Type B pancreatic cell (in vitro differentiated cells): ENCODE measurements at regions not wholly inside any gene's neighbourhood (a gene's known extent, or its start where the extent isn't known, plus 50 kb on each side); places are given as distances from the start of the nearest gene placed in this dataset.

Experiments used
- DNase-seq: peaks from one replicate; pipeline ENCODE4 v3.0.0; 2021; ENCODE audit warnings: mixed read lengths; ENCODE audit not compliant: unreplicated experiment; ENCODE audit errors: extremely low spot score
- H3K27ac Mint-ChIP-seq: 2 replicates; pipeline ENCODE4 v1.8.0; 2021; ENCODE audit warnings: mild to moderate bottlenecking, mixed read lengths
- H3K27me3 Mint-ChIP-seq: 2 replicates; pipeline ENCODE4 v1.8.0; 2021; ENCODE audit warnings: mixed read lengths
- H3K36me3 Mint-ChIP-seq: 2 replicates; pipeline ENCODE4 v1.8.0; 2021; ENCODE audit warnings: mixed read lengths
- H3K4me1 Mint-ChIP-seq: one replicate; pipeline ENCODE4 v1.8.0; 2021; ENCODE audit warnings: mixed read lengths; ENCODE audit not compliant: unreplicated experiment
- H3K4me3 Mint-ChIP-seq: 2 replicates; pipeline ENCODE4 v1.8.0; 2021; ENCODE audit warnings: mild to moderate bottlenecking, mixed read lengths
- H3K9me3 Mint-ChIP-seq: 2 replicates; pipeline ENCODE4 v1.8.0; 2021; ENCODE audit warnings: mixed read lengths
- CTCF ChIP-seq: fragments of 200-600 bp; sonication (generic); conservative IDR thresholded peaks from 2 replicates; pipeline ENCODE4 v1.5.0; 2021; ENCODE audit warnings: antibody characterized with exemption, mild to moderate bottlenecking

DNA sequence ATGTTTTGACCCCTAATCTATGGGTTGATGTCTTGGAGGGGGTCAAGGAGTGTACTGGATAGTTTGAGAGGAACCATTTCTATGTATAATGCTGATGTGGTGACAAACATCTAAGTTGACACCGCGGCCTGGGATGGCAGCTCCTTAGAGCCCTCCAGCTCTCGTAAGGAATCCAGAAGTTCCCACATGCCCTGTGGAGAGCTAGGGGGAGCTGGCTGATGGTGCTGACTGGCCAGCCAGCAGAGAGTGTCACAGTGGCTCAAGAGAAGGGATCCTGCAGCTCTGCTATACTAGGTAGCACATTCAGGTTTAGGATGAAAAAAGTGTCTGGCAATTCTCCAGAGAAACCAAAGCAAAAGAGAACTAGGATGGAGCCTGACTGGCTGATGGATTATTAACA lies 842.2 kb upstream of the VRK2 start:
- H3K27me3 Mint-ChIP-seq: no peaks in the 10 kb centered on the region
- no peaks in the 10 kb centered on the region for H3K36me3 Mint-ChIP-seq
- TF ChIP-seq CTCF: no peak
- no peak overlapping the region for H3K4me3 Mint-ChIP-seq
- H3K4me1 Mint-ChIP-seq: no peaks in the 10 kb centered on the region
- no peak overlapping the region for H3K27ac Mint-ChIP-seq
- DNase-seq: no peak
- H3K9me3 Mint-ChIP-seq: no peaks in the 10 kb centered on the region

DNA sequence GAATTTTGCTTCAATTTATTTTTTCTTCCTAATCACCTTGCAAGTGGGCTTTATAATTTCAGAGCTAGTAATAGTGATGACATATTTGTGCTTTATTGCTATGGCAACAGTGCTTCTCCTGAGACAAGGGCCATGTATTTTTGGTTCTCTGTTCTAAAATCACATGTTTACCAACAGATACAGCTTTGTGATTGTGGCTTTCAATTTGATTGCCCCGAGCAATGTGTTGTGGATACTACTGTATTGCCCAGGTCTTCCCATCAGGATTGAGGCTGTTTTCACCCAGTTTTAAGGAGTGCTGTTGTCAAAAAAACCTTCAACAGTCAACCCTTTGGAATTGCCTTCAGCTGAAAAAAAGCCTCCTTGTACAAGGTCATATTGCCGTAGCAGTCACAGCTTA lies 841.4 kb upstream of the VRK2 start:
- Mint-ChIP-seq H3K27me3 (no peaks in the 10 kb centered on the region), H3K4me1 (no peaks in the 10 kb centered on the region), H3K9me3 (no peaks in the 10 kb centered on the region), H3K27ac (no peak overlapping the region), H3K4me3 (no peak overlapping the region), H3K36me3 (no peaks in the 10 kb centered on the region)
- DNase-seq: no peak
- no peak for TF ChIP-seq CTCF

DNA sequence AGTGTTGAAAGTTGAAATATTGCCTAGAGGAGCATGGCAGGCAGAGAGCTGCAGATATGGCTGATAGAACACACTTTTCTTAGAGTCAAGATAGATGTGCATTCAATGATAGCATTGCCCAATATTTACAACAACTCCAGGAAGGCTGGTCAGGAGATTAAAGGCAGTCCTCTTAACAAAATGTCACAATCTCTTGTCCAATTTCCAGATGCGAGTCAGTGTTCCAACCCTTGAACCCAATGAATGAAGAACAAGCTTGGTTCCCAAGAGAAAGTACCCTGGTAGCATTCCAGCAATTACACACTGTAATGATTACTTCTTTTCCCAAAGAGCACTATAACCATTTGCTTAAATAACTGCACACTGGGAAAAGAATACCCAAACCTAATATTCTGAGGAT lies 839.4 kb upstream of the VRK2 start:
- H3K36me3 Mint-ChIP-seq: no peaks in the 10 kb centered on the region
- H3K27me3 Mint-ChIP-seq: no peaks in the 10 kb centered on the region
- H3K4me1 Mint-ChIP-seq: no peaks in the 10 kb centered on the region
- no peaks in the 10 kb centered on the region for H3K9me3 Mint-ChIP-seq
- no peak overlapping the region for H3K4me3 Mint-ChIP-seq
- no peak for TF ChIP-seq CTCF
- DNase-seq: no peak
- no peak overlapping the region for H3K27ac Mint-ChIP-seq

GRCh38 chr2:57209799-57210198 lies 836.8 kb upstream of the VRK2 start:
- no peak for DNase-seq
- no peak for TF ChIP-seq CTCF
- H3K4me1 Mint-ChIP-seq: no peaks in the 10 kb centered on the region
- no peak overlapping the region for H3K27ac Mint-ChIP-seq
- no peak overlapping the region for H3K4me3 Mint-ChIP-seq
- H3K36me3 Mint-ChIP-seq: no peaks in the 10 kb centered on the region
- H3K9me3 Mint-ChIP-seq: no peaks in the 10 kb centered on the region
- no peaks in the 10 kb centered on the region for H3K27me3 Mint-ChIP-seq

DNA sequence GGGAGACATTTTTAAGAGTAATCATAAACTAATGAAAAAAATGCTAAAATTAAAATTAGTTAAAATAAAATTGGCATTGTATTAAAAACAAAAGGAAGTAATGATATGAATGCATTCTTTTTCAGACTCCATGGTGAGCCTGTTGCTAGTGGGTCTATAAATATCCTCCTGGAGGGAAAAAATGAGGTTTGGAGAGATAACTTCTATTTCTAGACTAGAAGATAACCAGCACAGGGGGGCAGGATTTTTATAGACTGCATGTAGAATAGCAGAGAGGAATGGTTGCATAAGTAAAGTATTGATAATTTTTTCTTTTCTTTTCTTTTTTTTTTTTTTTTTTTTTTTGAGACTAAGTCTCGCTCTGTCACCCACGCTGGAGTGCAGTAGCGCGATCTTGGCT lies 835.8 kb upstream of the VRK2 start:
- no peaks in the 10 kb centered on the region for H3K27me3 Mint-ChIP-seq
- H3K9me3 Mint-ChIP-seq: no peaks in the 10 kb centered on the region

More for the DNA sequence above, 835.8 kb upstream of the VRK2 start:
- H3K4me1 Mint-ChIP-seq: no peaks in the 10 kb centered on the region
- no peak for DNase-seq
- H3K27ac Mint-ChIP-seq: no peak overlapping the region
- TF ChIP-seq CTCF: no peak
- no peak overlapping the region for H3K4me3 Mint-ChIP-seq
- no peaks in the 10 kb centered on the region for H3K36me3 Mint-ChIP-seq
